ENCODE measurements at regions not wholly inside any gene's neighbourhood (a gene's known extent, or its start where the extent isn't known, plus 50 kb on each side); places are given as distances from the start of the nearest gene placed in this dataset.

- FAIRE-seq (no peak), DNase-seq (ENCODE audit: insufficient read length, low spot score) (no peak)
- no peak for TF ChIP-seq CTCF (IDR thresholded peaks at IDR 0.05; ENCODE audit: insufficient read depth, missing control alignments)
These were observed 622.7 kb downstream of the METTL15 start for GRCh38 chr11:28730889-28731288.

GRCh38 chr11:28730336-28730735, 622.1 kb downstream of the METTL15 start:
- no peak for TF ChIP-seq CTCF (IDR thresholded peaks at IDR 0.05; ENCODE audit: insufficient read depth, missing control alignments)
- no peak for FAIRE-seq
- DNase-seq (ENCODE audit: insufficient read length, low spot score), result no peak

GRCh38 chr11:28729339-28729738, 621.2 kb downstream of the METTL15 start:
- TF ChIP-seq CTCF (IDR thresholded peaks at IDR 0.05; ENCODE audit: insufficient read depth, missing control alignments), result no peak
- no peak for FAIRE-seq

GRCh38 chr11:28728666-28729065, 620.5 kb downstream of the METTL15 start:
- FAIRE-seq, result no peak

More at GRCh38 chr11:28729339-28729738, 621.2 kb downstream of the METTL15 start:
- DNase-seq (ENCODE audit: insufficient read length, low spot score), result no peak

GRCh38 chr11:28727254-28727653, 619.1 kb downstream of the METTL15 start:
- no peak for TF ChIP-seq CTCF (IDR thresholded peaks at IDR 0.05; ENCODE audit: insufficient read depth, missing control alignments)
- FAIRE-seq (no peak), DNase-seq (ENCODE audit: insufficient read length, low spot score) (no peak)

More at GRCh38 chr11:28728666-28729065, 620.5 kb downstream of the METTL15 start:
- TF ChIP-seq CTCF (IDR thresholded peaks at IDR 0.05; ENCODE audit: insufficient read depth, missing control alignments), result no peak
- DNase-seq (ENCODE audit: insufficient read length, low spot score), result no peak

GRCh38 chr11:28726432-28726831, 618.2 kb downstream of the METTL15 start:
- DNase-seq (ENCODE audit: insufficient read length, low spot score) (no peak), FAIRE-seq (no peak)
- TF ChIP-seq CTCF (IDR thresholded peaks at IDR 0.05; ENCODE audit: insufficient read depth, missing control alignments), result no peak

GRCh38 chr11:28715726-28716125, 607.5 kb downstream of the METTL15 start:
- no peak for TF ChIP-seq CTCF (IDR thresholded peaks at IDR 0.05; ENCODE audit: insufficient read depth, missing control alignments)
- DNase-seq (ENCODE audit: insufficient read length, low spot score) (no peak), FAIRE-seq (no peak)

Data from D721Med (cell line).